Naive thymus-derived CD4-positive, alpha-beta T cell (primary cell): ENCODE measurements at regions not wholly inside any gene's neighbourhood (a gene's known extent, or its start where the extent isn't known, plus 50 kb on each side); places are given as distances from the start of the nearest gene placed in this dataset.
"Not testable (repeated sequence)": the region's sequence is repeated elsewhere in the genome, so short reads cannot be mapped to it uniquely, and the experiment has no call there.

Source experiments
- ATAC-seq: fragments of 150-1000 bp; cut with Tn5 transposase; 2 replicates; pipeline ENCODE4 v1.10.0; 2021; ENCODE audit warnings: mild to moderate bottlenecking, moderate library complexity
- CTCF ChIA-PET: fragments of 350-600 bp; sonication (Branson Sonifier 250); formaldehyde crosslinking; loops from one replicate; lab custom pipeline; 2021; ENCODE audit warnings: antibody characterized with exemption; lab: Charles Lee
- POLR2A ChIA-PET: fragments of 350-600 bp; sonication (Branson Sonifier 250); formaldehyde crosslinking; loops from one replicate; lab custom pipeline; 2021; ENCODE audit warnings: antibody characterized with exemption, inconsistent platforms; lab: Charles Lee
- DNase-seq, 9 donors: peaks; one replicate each; pipeline versions ENCODE4 v3.0.0 to v3.0.0-alpha.2; 2020 to 2022; ENCODE audit warnings: mixed read lengths in 1 of 9
- H3K27ac ChIP-seq: one replicate; pipeline ENCODE4 v1.7.0; 2013; ENCODE audit warnings: mild to moderate bottlenecking, low read depth, low read length, moderate library complexity
- H3K27me3 ChIP-seq, 2 donors: one replicate each; pipeline ENCODE4 v1.7.0; 2013; ENCODE audit warnings: low read length in 2 of 2, mild to moderate bottlenecking in 2 of 2, moderate library complexity in 2 of 2; ENCODE audit not compliant: control insufficient read depth in 2 of 2, insufficient read depth in 2 of 2
- H3K36me3 ChIP-seq, 3 experiments: 1 replicate in 2 of 3; 2 replicates in 1 of 3; pipeline ENCODE4 v1.7.0; 2013; ENCODE audit warnings: low read length in 3 of 3, mild to moderate bottlenecking in 3 of 3, moderate library complexity in 1 of 3; ENCODE audit not compliant: insufficient read depth in 3 of 3, control insufficient read depth in 2 of 3
- H3K4me1 ChIP-seq, 2 donors: one replicate each; pipeline ENCODE4 v1.7.0; 2013; ENCODE audit warnings: low read length in 2 of 2, mild to moderate bottlenecking in 2 of 2, moderate library complexity in 1 of 2; ENCODE audit not compliant: control insufficient read depth in 2 of 2, insufficient read depth in 2 of 2
- H3K4me3 ChIP-seq: 2 replicates; pipeline ENCODE4 v1.7.0; 2013; ENCODE audit warnings: mild to moderate bottlenecking, low read length
- H3K9me3 ChIP-seq, 3 experiments: 1 replicate in 2 of 3; 2 replicates in 1 of 3; pipeline ENCODE4 v1.7.0; 2013; ENCODE audit warnings: low read length in 3 of 3; ENCODE audit not compliant: control insufficient read depth in 2 of 3
- H3K27ac Mint-ChIP-seq, 9 donors: one replicate each; pipeline ENCODE4 v1.8.0; 2020 to 2022; ENCODE audit warnings: mixed read lengths in 9 of 9, mild to moderate bottlenecking in 8 of 9, moderate library complexity in 5 of 9, inconsistent platforms in 2 of 9
- H3K27me3 Mint-ChIP-seq, 5 donors: one replicate each; pipeline ENCODE4 v1.8.0; 2021 to 2022; ENCODE audit warnings: mixed read lengths in 5 of 5, mild to moderate bottlenecking in 1 of 5
- H3K36me3 Mint-ChIP-seq, 5 donors: one replicate each; pipeline ENCODE4 v1.8.0; 2020 to 2022; ENCODE audit warnings: mixed read lengths in 5 of 5, mild to moderate bottlenecking in 3 of 5, inconsistent platforms in 1 of 5
- H3K4me1 Mint-ChIP-seq, 7 donors: one replicate each; pipeline ENCODE4 v1.8.0; 2020 to 2022; ENCODE audit warnings: mixed read lengths in 7 of 7, mild to moderate bottlenecking in 3 of 7, inconsistent platforms in 1 of 7
- H3K4me3 Mint-ChIP-seq, 10 donors: one replicate each; pipeline ENCODE4 v1.8.0; 2020 to 2022; ENCODE audit warnings: mild to moderate bottlenecking in 10 of 10, mixed read lengths in 10 of 10, moderate library complexity in 6 of 10, inconsistent platforms in 2 of 10
- H3K9me3 Mint-ChIP-seq, 11 donors: one replicate each; pipeline ENCODE4 v1.8.0; 2020 to 2022; ENCODE audit warnings: mixed read lengths in 11 of 11, mild to moderate bottlenecking in 4 of 11, inconsistent platforms in 1 of 11, moderate library complexity in 1 of 11
- intact Hi-C, 2 donors: fragments of 100-400 bp; cut with micrococcal nuclease; formaldehyde crosslinking; loops; one replicate each; pipeline ENCODE4 v1.15.1; 2023

- DNase-seq: no peak
- Mint-ChIP-seq H3K27me3 (no peaks in the 10 kb centered on the region), H3K27ac (no peak overlapping the region), H3K4me1 (no peaks in the 10 kb centered on the region), H3K4me3 (no peak overlapping the region), H3K9me3 (peaks cover 0 to 19% (median 3%) of the 10 kb centered on the region in 11 donors), H3K36me3 (no peaks in the 10 kb centered on the region)
- Histone ChIP-seq H3K4me3 (no peak overlapping the region), H3K27me3 (no peaks in the 10 kb centered on the region), H3K27ac (no peak overlapping the region), H3K36me3 (no peaks in the 10 kb centered on the region), H3K4me1 (no peaks in the 10 kb centered on the region), H3K9me3 (no peaks in the 10 kb centered on the region)
- POLR2A ChIA-PET: interaction anchor here (0.6 kb wide), 1 partner anchor 1151 kb away, joined by 4 read pairs; no protein-coding TSS in a partner anchor
- intact Hi-C loops: loop anchor here in 1 of 2 donors (5.0 kb wide), 1 partner anchor 526 kb away; no protein-coding TSS in a partner anchor
- CTCF ChIA-PET: no interaction called here
- no peak for ATAC-seq
These were observed 462.5 kb upstream of the FSHR start for GRCh38 chr2:49616800-49617199.

DNA sequence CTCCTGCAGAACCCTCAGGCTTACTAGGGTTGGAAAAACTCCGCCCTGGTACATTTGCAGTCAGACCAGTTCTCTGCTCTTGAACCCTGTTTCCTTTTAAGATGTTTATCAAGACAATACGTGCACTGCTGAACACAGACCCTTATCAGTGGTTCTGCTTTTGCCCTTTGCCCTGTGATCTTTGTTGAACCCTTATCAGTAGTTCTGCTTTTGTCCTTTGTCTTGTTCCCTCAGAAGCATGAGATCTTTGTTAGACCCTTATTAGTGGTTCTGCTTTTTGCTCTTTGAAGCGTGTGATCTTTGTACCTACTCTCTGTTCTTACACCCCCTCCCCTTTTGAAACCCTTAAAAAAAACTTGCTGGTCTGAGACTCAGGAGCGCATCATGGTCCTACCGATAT lies 457.5 kb upstream of the FSHR start:
- H3K9me3 Mint-ChIP-seq: peaks cover 0 to 17% (median 4%) of the 10 kb centered on the region in 11 donors
- ATAC-seq, DNase-seq, H3K4me3 ChIP-seq, H3K27me3 Mint-ChIP-seq, H3K36me3 ChIP-seq, H3K27ac ChIP-seq, intact Hi-C loops, H3K4me1 Mint-ChIP-seq, CTCF ChIA-PET, H3K4me1 ChIP-seq, H3K27me3 ChIP-seq, H3K4me3 Mint-ChIP-seq, H3K27ac Mint-ChIP-seq, POLR2A ChIA-PET, H3K36me3 Mint-ChIP-seq, H3K9me3 ChIP-seq: not testable (repeated sequence)

GRCh38 chr2:49600524-49600923 lies 446.2 kb upstream of the FSHR start:
- DNase-seq (no peak), ATAC-seq (no peak)
- no peaks in the 10 kb centered on the region for H3K36me3 ChIP-seq
- ChIA-PET POLR2A (no interaction called here), CTCF (no interaction called here)
- H3K4me3 ChIP-seq: no peak overlapping the region
- no peaks in the 10 kb centered on the region for H3K4me1 ChIP-seq
- intact Hi-C loops: no loop called here
- Mint-ChIP-seq H3K9me3 (peaks cover 0 to 11% (median 4%) of the 10 kb centered on the region in 11 donors), H3K27me3 (no peaks in the 10 kb centered on the region), H3K27ac (no peak overlapping the region), H3K36me3 (no peaks in the 10 kb centered on the region), H3K4me3 (no peak overlapping the region), H3K4me1 (no peaks in the 10 kb centered on the region)
- no peaks in the 10 kb centered on the region for H3K9me3 ChIP-seq
- H3K27ac ChIP-seq: no peak overlapping the region
- H3K27me3 ChIP-seq: no peaks in the 10 kb centered on the region

- peaks cover 0 to 15% (median 4%) of the 10 kb centered on the region in 11 donors for H3K9me3 Mint-ChIP-seq
- no peaks in the 10 kb centered on the region for H3K36me3 Mint-ChIP-seq
- Histone ChIP-seq H3K27me3 (no peaks in the 10 kb centered on the region), H3K4me3 (no peak overlapping the region), H3K27ac (no peak overlapping the region), H3K9me3 (no peaks in the 10 kb centered on the region), H3K36me3 (no peaks in the 10 kb centered on the region), H3K4me1 (no peaks in the 10 kb centered on the region)
- intact Hi-C loops: no loop called here
- DNase-seq: no peak
- no peaks in the 10 kb centered on the region for H3K4me1 Mint-ChIP-seq
- H3K4me3 Mint-ChIP-seq: no peak overlapping the region
- H3K27ac Mint-ChIP-seq: no peak overlapping the region
- CTCF ChIA-PET: interaction anchor here (0.7 kb wide), 1 partner anchor 206 kb away, joined by 3 read pairs; no protein-coding TSS in a partner anchor
- POLR2A ChIA-PET: no interaction called here
- no peak for ATAC-seq
- H3K27me3 Mint-ChIP-seq: no peaks in the 10 kb centered on the region
These were observed 443.9 kb upstream of the FSHR start for GRCh38 chr2:49598231-49598630.

- H3K4me3 Mint-ChIP-seq: no peak overlapping the region
- no peaks in the 10 kb centered on the region for H3K27me3 Mint-ChIP-seq
- CTCF ChIA-PET: no interaction called here
- POLR2A ChIA-PET: no interaction called here
- H3K4me3 ChIP-seq: no peak overlapping the region
- H3K27ac ChIP-seq: no peak overlapping the region
- no peaks in the 10 kb centered on the region for H3K4me1 Mint-ChIP-seq
- H3K4me1 ChIP-seq: no peaks in the 10 kb centered on the region
- DNase-seq (no peak), ATAC-seq (no peak)
- H3K36me3 Mint-ChIP-seq: no peaks in the 10 kb centered on the region
- no peaks in the 10 kb centered on the region for H3K36me3 ChIP-seq
- peaks cover 0 to 14% (median 3%) of the 10 kb centered on the region in 11 donors for H3K9me3 Mint-ChIP-seq
- no peaks in the 10 kb centered on the region for H3K27me3 ChIP-seq
- no peaks in the 10 kb centered on the region for H3K9me3 ChIP-seq
- no peak overlapping the region for H3K27ac Mint-ChIP-seq
- intact Hi-C loops: no loop called here
These were observed 431.6 kb upstream of the FSHR start for GRCh38 chr2:49585921-49586320.

DNA sequence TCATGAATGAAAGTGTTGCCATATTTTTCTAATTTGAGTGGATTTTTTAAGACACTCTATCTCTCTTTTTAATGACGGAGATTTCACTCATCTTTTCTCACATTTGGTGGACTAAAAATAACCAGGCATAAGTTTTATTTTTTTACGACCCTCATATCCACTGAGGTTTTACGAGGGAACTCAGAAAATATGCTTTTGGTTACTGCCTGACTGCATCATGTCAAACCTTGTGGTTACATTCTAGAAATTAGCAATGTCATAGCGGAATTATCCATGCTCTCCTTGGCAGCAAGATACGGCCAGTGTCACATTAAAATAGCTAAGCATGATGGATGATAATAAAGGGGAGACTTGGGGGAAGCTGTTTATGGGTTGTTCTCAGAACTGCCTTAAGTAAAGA lies 428.6 kb upstream of the FSHR start:
- Histone ChIP-seq H3K9me3 (no peaks in the 10 kb centered on the region), H3K4me1 (no peaks in the 10 kb centered on the region), H3K27ac (no peak overlapping the region), H3K27me3 (no peaks in the 10 kb centered on the region), H3K4me3 (no peak overlapping the region), H3K36me3 (no peaks in the 10 kb centered on the region)
- Mint-ChIP-seq H3K27me3 (no peaks in the 10 kb centered on the region), H3K4me1 (no peaks in the 10 kb centered on the region), H3K4me3 (no peak overlapping the region), H3K36me3 (no peaks in the 10 kb centered on the region), H3K9me3 (peaks cover 0 to 14% (median 3%) of the 10 kb centered on the region in 11 donors), H3K27ac (no peak overlapping the region)
- intact Hi-C loops: no loop called here
- CTCF ChIA-PET: no interaction called here
- POLR2A ChIA-PET: no interaction called here
- no peak for ATAC-seq
- no peak for DNase-seq

DNA sequence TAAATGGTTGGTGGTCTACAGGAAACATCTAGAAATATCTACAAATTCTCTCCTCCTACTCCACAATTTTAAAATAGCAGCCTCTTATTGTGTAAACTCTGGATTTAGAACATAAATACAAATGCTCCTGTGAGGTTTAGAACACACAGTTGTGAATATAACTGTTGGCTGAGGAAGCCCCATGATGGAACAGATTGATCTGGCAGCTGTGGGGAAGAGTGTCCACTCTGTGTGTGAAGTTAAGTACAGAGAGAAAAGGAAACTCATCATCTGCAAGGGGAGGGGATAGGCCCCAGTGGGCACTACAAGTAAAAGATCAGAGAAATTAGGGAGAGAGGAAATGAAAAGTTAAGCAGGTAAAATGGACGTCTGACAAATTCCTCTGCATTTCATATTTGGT lies 422.7 kb upstream of the FSHR start:
- CTCF ChIA-PET: no interaction called here

More for the DNA sequence above, 422.7 kb upstream of the FSHR start:
- no peak for ATAC-seq
- Histone ChIP-seq H3K27me3 (no peaks in the 10 kb centered on the region), H3K4me3 (no peak overlapping the region), H3K4me1 (no peaks in the 10 kb centered on the region), H3K9me3 (no peaks in the 10 kb centered on the region), H3K27ac (no peak overlapping the region), H3K36me3 (no peaks in the 10 kb centered on the region)
- POLR2A ChIA-PET: no interaction called here
- no peak for DNase-seq
- Mint-ChIP-seq H3K4me3 (no peak overlapping the region), H3K9me3 (peaks cover 0 to 11% (median 0%) of the 10 kb centered on the region in 11 donors), H3K27ac (no peak overlapping the region), H3K4me1 (no peaks in the 10 kb centered on the region), H3K27me3 (no peaks in the 10 kb centered on the region), H3K36me3 (no peaks in the 10 kb centered on the region)
- intact Hi-C loops: no loop called here
